Activated CD8-positive, alpha-beta memory T cell treated with anti-CD3 and anti-CD28 coated beads for 48 hours (primary cell): ENCODE measurements at regions not wholly inside any gene's neighbourhood (a gene's known extent, or its start where the extent isn't known, plus 50 kb on each side); places are given as distances from the start of the nearest gene placed in this dataset.
"Not testable (repeated sequence)": the region's sequence is repeated elsewhere in the genome, so short reads cannot be mapped to it uniquely, and the experiment has no call there.

ENCODE experiments used
- DNase-seq, 3 experiments: peaks; one replicate each; pipeline ENCODE4 v3.0.0-alpha.2; 2020; ENCODE audit warnings: low read depth in 2 of 3, low spot score in 2 of 3

- DNase-seq, result not testable (repeated sequence)
These were observed 126.6 kb downstream of the UNC93B1 start for GRCh38 chr11:67877316-67877715.

GRCh38 chr11:67873223-67873622 is 130.7 kb downstream of the UNC93B1 start:
- not testable (repeated sequence) for DNase-seq

- not testable (repeated sequence) for DNase-seq
These were observed 132.7 kb downstream of the UNC93B1 start for GRCh38 chr11:67871168-67871567.

GRCh38 chr11:67862896-67863295 is 141.0 kb downstream of the UNC93B1 start:
- not testable (repeated sequence) for DNase-seq

- peak in 1 of 3 experiments; percentile 18 for DNase-seq
These were observed 144.3 kb downstream of the UNC93B1 start for GRCh38 chr11:67859513-67860161.

- DNase-seq, result not testable (repeated sequence)
These were observed 153.2 kb downstream of the UNC93B1 start for GRCh38 chr11:67850747-67851146.

- DNase-seq, result not testable (repeated sequence)
These were observed 154.1 kb downstream of the UNC93B1 start for GRCh38 chr11:67849766-67850165.

GRCh38 chr11:67847896-67848875 is 155.7 kb downstream of the UNC93B1 start:
- DNase-seq, result not testable (repeated sequence)

- DNase-seq, result not testable (repeated sequence)
These were observed 157.6 kb downstream of the UNC93B1 start for GRCh38 chr11:67846303-67846702.

- DNase-seq, result not testable (repeated sequence)
These were observed 158.6 kb downstream of the UNC93B1 start for GRCh38 chr11:67845296-67845695.

- DNase-seq, result not testable (repeated sequence)
These were observed 163.3 kb downstream of the UNC93B1 start for GRCh38 chr11:67840599-67840998.

GRCh38 chr11:67830152-67830551 is 155.7 kb upstream of the ALDH3B2 start:
- not testable (repeated sequence) for DNase-seq

GRCh38 chr11:67826951-67827296 is 152.5 kb upstream of the ALDH3B2 start:
- not testable (repeated sequence) for DNase-seq

- not testable (repeated sequence) for DNase-seq
These were observed 151.9 kb upstream of the ALDH3B2 start for GRCh38 chr11:67826028-67826950.

GRCh38 chr11:67824861-67825260 is 150.4 kb upstream of the ALDH3B2 start:
- DNase-seq, result not testable (repeated sequence)

- no peak for DNase-seq
These were observed 145.7 kb upstream of the ALDH3B2 start for GRCh38 chr11:67820081-67820480.

GRCh38 chr11:67817558-67817957 is 143.1 kb upstream of the ALDH3B2 start:
- not testable (repeated sequence) for DNase-seq

- DNase-seq, result not testable (repeated sequence)
These were observed 134.9 kb upstream of the ALDH3B2 start for GRCh38 chr11:67809301-67809700.

- DNase-seq, result not testable (repeated sequence)
These were observed 133.5 kb upstream of the ALDH3B2 start for GRCh38 chr11:67807896-67808295.

- not testable (repeated sequence) for DNase-seq
These were observed 132.4 kb upstream of the ALDH3B2 start for GRCh38 chr11:67806728-67807235.

- DNase-seq, result not testable (repeated sequence)
These were observed 131.8 kb upstream of the ALDH3B2 start for GRCh38 chr11:67806183-67806582.
